H9 (cell line): ENCODE measurements at regions not wholly inside any gene's neighbourhood (a gene's known extent, or its start where the extent isn't known, plus 50 kb on each side); places are given as distances from the start of the nearest gene placed in this dataset.

Experiments
- DNase-seq: peaks from one replicate; pipeline ENCODE4 v3.0.0-alpha.2; 2017
- H2AFZ ChIP-seq: one replicate; pipeline ENCODE4 v1.6.1; 2013; ENCODE audit warnings: mild to moderate bottlenecking, low read length, control low read depth, moderate library complexity
- H2AK5ac ChIP-seq: 2 replicates; pipeline ENCODE4 v1.6.1; 2013; ENCODE audit warnings: low read length, control low read depth, mixed read lengths; ENCODE audit not compliant: insufficient read length
- H2BK120ac ChIP-seq: one replicate; pipeline ENCODE4 v1.6.1; 2013; ENCODE audit warnings: low read depth, mild to moderate bottlenecking, low read length, control low read depth, inconsistent platforms; ENCODE audit not compliant: poor library complexity, severe bottlenecking
- H2BK12ac ChIP-seq: 2 replicates; pipeline ENCODE4 v1.6.1; 2013; ENCODE audit warnings: low read length, control low read depth, mixed read lengths, low read depth; ENCODE audit not compliant: insufficient read length
- H2BK15ac ChIP-seq: 2 replicates; pipeline ENCODE4 v1.6.1; 2013; ENCODE audit warnings: low read depth, low read length, control low read depth
- H2BK20ac ChIP-seq: one replicate; pipeline ENCODE4 v1.6.1; 2013; ENCODE audit warnings: low read depth, mild to moderate bottlenecking, low read length, control low read depth, inconsistent platforms; ENCODE audit not compliant: poor library complexity, severe bottlenecking
- H2BK5ac ChIP-seq: 2 replicates; pipeline ENCODE4 v1.6.1; 2013; ENCODE audit warnings: low read length, control low read depth, mixed read lengths; ENCODE audit not compliant: insufficient read length
- H3K14ac ChIP-seq: 2 replicates; pipeline ENCODE4 v1.6.1; 2013; ENCODE audit warnings: low read length, control low read depth; ENCODE audit not compliant: insufficient read depth
- H3K18ac ChIP-seq: 2 replicates; pipeline ENCODE4 v1.6.1; 2013; ENCODE audit warnings: low read depth, mild to moderate bottlenecking, mixed read lengths, low read length, control low read depth; ENCODE audit not compliant: insufficient read length
- H3K23ac ChIP-seq: 2 replicates; pipeline ENCODE4 v1.6.1; 2013; ENCODE audit warnings: low read length, control low read depth, mixed read lengths, low read depth; ENCODE audit not compliant: insufficient read length
- H3K23me2 ChIP-seq: 2 replicates; pipeline ENCODE4 v1.6.1; 2013; ENCODE audit warnings: low read depth, mild to moderate bottlenecking, mixed read lengths, low read length, control low read depth; ENCODE audit not compliant: insufficient read length, poor library complexity, severe bottlenecking
- H3K27ac ChIP-seq: 2 replicates; pipeline ENCODE4 v1.5.1; 2013; ENCODE audit warnings: low read length, control low read depth, mixed read lengths, low read depth; ENCODE audit not compliant: insufficient read length
- H3K27me3 ChIP-seq: 2 replicates; pipeline ENCODE4 v1.6.1; 2013; ENCODE audit warnings: low read length, control low read depth, inconsistent platforms; ENCODE audit not compliant: insufficient read depth
- H3K4ac ChIP-seq: 2 replicates; pipeline ENCODE4 v1.6.1; 2013; ENCODE audit warnings: low read depth, mild to moderate bottlenecking, control low read depth, inconsistent platforms, low read length, moderate library complexity
- H3K4me1 ChIP-seq: 2 replicates; pipeline ENCODE4 v1.6.1; 2013; ENCODE audit warnings: low read length, control low read depth, inconsistent platforms; ENCODE audit not compliant: insufficient read depth
- H3K4me2 ChIP-seq: 2 replicates; pipeline ENCODE4 v1.6.1; 2013; ENCODE audit warnings: low read length, control low read depth, mixed read lengths; ENCODE audit not compliant: insufficient read length, insufficient read depth
- H3K56ac ChIP-seq: 2 replicates; pipeline ENCODE4 v1.6.1; 2013; ENCODE audit warnings: low read depth, mild to moderate bottlenecking, mixed read lengths, low read length, control low read depth; ENCODE audit not compliant: insufficient read length
- H3K79me1 ChIP-seq: 2 replicates; pipeline ENCODE4 v1.6.1; 2013; ENCODE audit warnings: low read depth, mild to moderate bottlenecking, moderate library complexity, low read length, control low read depth, inconsistent platforms; ENCODE audit not compliant: insufficient read depth, poor library complexity, severe bottlenecking
- H3K79me2 ChIP-seq: 2 replicates; pipeline ENCODE4 v1.6.1; 2013; ENCODE audit warnings: low read length, control low read depth, inconsistent platforms; ENCODE audit not compliant: insufficient read depth
- H3K9ac ChIP-seq: 2 replicates; pipeline ENCODE4 v1.6.1; 2013; ENCODE audit warnings: low read length, control low read depth, mixed read lengths; ENCODE audit not compliant: insufficient read length; ENCODE audit errors: extremely low read depth
- H3K9me3 ChIP-seq: one replicate; pipeline ENCODE4 v1.6.1; 2013; ENCODE audit warnings: low read depth, low read length, inconsistent platforms; ENCODE audit not compliant: control insufficient read depth
- H3T11ph ChIP-seq: one replicate; pipeline ENCODE4 v1.6.1; 2013; ENCODE audit warnings: mild to moderate bottlenecking, low read length, control low read depth, inconsistent platforms
- H4K20me1 ChIP-seq: one replicate; pipeline ENCODE4 v1.6.1; 2013; ENCODE audit not compliant: control insufficient read depth, insufficient read length, insufficient read depth
- H4K5ac ChIP-seq: 2 replicates; pipeline ENCODE4 v1.6.1; 2013; ENCODE audit warnings: low read depth, mild to moderate bottlenecking, mixed read lengths, low read length, control low read depth; ENCODE audit not compliant: insufficient read length
- H4K8ac ChIP-seq: replicated peaks from 2 replicates; pipeline ENCODE4 v1.6.1; 2013; ENCODE audit warnings: low read length, control low read depth, mixed read lengths, low read depth; ENCODE audit not compliant: insufficient read length
- H4K91ac ChIP-seq: 2 replicates; pipeline ENCODE4 v1.6.1; 2013; ENCODE audit warnings: low read depth, mild to moderate bottlenecking, moderate library complexity, mixed read lengths, low read length, control low read depth; ENCODE audit not compliant: insufficient read length
- H3K27ac Mint-ChIP-seq, 3 experiments: 2 replicates in 2 of 3; 3 replicates in 1 of 3; pipeline ENCODE4 v1.8.0; 2020 to 2021; ENCODE audit warnings: mixed read lengths in 3 of 3, mild to moderate bottlenecking in 1 of 3, moderate library complexity in 1 of 3
- H3K27me3 Mint-ChIP-seq: 2 replicates; pipeline ENCODE4 v1.8.0; 2021; ENCODE audit warnings: low read depth, mild to moderate bottlenecking, moderate library complexity, mixed read lengths
- H3K36me3 Mint-ChIP-seq, 3 experiments: 2 replicates in 2 of 3; 3 replicates in 1 of 3; pipeline ENCODE4 v1.8.0; 2020 to 2021; ENCODE audit warnings: low read depth in 3 of 3, mixed read lengths in 3 of 3; ENCODE audit not compliant: insufficient read depth in 1 of 3
- H3K4me1 Mint-ChIP-seq, 2 experiments: 2 replicates each; pipeline ENCODE4 v1.8.0; 2020; ENCODE audit warnings: mixed read lengths in 2 of 2
- H3K4me3 Mint-ChIP-seq, 2 experiments: 2 replicates in 1 of 2; 3 replicates in 1 of 2; pipeline ENCODE4 v1.8.0; 2020 to 2021; ENCODE audit warnings: mild to moderate bottlenecking in 2 of 2, mixed read lengths in 2 of 2, moderate library complexity in 1 of 2
- H3K9me3 Mint-ChIP-seq, 2 experiments: 2 replicates in 1 of 2; 3 replicates in 1 of 2; pipeline ENCODE4 v1.8.0; 2020; ENCODE audit warnings: mild to moderate bottlenecking in 2 of 2, mixed read lengths in 2 of 2, moderate library complexity in 1 of 2
- CTCF ChIP-seq: fragments of 200-600 bp; sonication (generic); conservative IDR thresholded peaks from 3 replicates; pipeline ENCODE4 v1.8.0; 2021; ENCODE audit warnings: antibody characterized with exemption, mild to moderate bottlenecking
- WGBS: extraction: QIAGEN DNeasy Blood & Tissue Kit; methylation state at CpG from one replicate; pipeline ENCODE4 v1.1.7; 2013; ENCODE audit warnings: missing lambda C conversion rate, low lambda C conversion rate, mixed read lengths; ENCODE audit not compliant: insufficient read length; ENCODE audit errors: extremely low coverage; 5-methylcytosine and 5-hydroxymethylcytosine counted together

DNA sequence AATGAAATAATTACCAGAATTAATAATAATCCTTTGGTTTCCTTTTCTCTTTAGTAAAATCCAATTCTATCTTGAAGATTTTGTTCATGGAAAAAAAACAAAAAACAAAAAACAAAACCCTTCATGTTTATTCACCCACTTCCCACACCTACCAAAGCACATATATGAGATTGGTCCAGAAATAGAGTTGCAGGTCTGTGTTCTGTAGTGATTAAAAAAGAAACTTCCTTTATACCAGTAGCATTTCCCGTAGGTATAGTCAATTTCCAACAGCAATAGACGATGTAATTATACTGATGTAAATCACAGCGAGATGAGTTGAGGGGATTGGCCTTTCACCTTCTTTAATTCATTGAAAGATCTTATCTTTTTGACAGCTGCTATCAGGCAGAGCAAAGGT is 194.6 kb downstream of the SOX2 start:
- Histone ChIP-seq H2BK20ac (no peak overlapping the region), H3T11ph (no peak overlapping the region), H3K27ac (no peak overlapping the region), H2AFZ (no peak overlapping the region), H3K79me2 (no peaks in the 10 kb centered on the region), H3K79me1 (no peaks in the 10 kb centered on the region), H2AK5ac (no peak overlapping the region), H3K23me2 (no peaks in the 10 kb centered on the region), H3K14ac (no peak overlapping the region), H3K56ac (no peak overlapping the region), H3K4ac (no peak overlapping the region), H3K23ac (no peak overlapping the region), H4K91ac (no peak overlapping the region), H2BK120ac (no peak overlapping the region), H3K27me3 (no peaks in the 10 kb centered on the region), H4K5ac (no peak overlapping the region), H2BK12ac (no peak overlapping the region), H2BK15ac (no peak overlapping the region), H4K8ac (no peak overlapping the region), H3K9me3 (no peaks in the 10 kb centered on the region), H3K4me2 (no peak overlapping the region), H3K18ac (no peak overlapping the region), H4K20me1 (no peaks in the 10 kb centered on the region), H3K9ac (no peak overlapping the region), H3K4me1 (no peaks in the 10 kb centered on the region), H2BK5ac (no peak overlapping the region)
- no peaks in the 10 kb centered on the region for H3K27me3 Mint-ChIP-seq
- peaks cover 5 to 6% of the 10 kb centered on the region in 2 experiments; a peak in 3 of 4 replicates for H3K4me1 Mint-ChIP-seq
- no peaks in the 10 kb centered on the region; a peak in 1 of 5 replicates for H3K9me3 Mint-ChIP-seq
- TF ChIP-seq CTCF: no peak
- no peaks in the 10 kb centered on the region for H3K36me3 Mint-ChIP-seq
- WGBS: no CpG with 5 or more reads among the region's 3 CpGs
- no peak for DNase-seq
- no peak overlapping the region for H3K4me3 Mint-ChIP-seq
- no peak overlapping the region for H3K27ac Mint-ChIP-seq
